ENCODE measurements at regions not wholly inside any gene's neighbourhood (a gene's known extent, or its start where the extent isn't known, plus 50 kb on each side); places are given as distances from the start of the nearest gene placed in this dataset.

DNA sequence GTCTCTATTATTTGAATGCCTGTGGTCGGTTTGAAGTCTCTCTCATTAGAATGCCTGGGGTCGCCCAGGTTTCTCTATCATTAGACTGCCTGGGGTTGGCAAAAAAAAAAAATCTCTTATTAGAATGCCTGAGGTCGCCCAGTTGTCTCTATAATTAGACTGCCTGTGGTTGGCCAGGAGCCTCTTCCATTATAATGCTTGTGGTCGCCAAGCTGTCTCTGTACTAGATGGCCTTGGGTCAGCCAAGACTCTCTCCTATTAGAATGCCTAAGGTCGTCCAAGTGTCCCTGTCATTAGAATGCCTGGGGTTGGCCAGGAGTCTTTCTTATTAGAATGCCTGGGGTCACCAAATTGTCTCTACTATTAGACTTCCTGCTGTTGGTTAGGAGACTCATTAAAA, 2228.4 kb downstream of the TP53TG3F start:
- TF ChIP-seq EZH2 (IDR thresholded peaks at IDR 0.05; ENCODE audit: insufficient read depth, poor library complexity, severe bottlenecking) (no peak), EZH2phosphoT487 (IDR thresholded peaks at IDR 0.05; ENCODE audit: insufficient read depth, low read depth) (no peak)

All from GM23248 (cell line).